ENCODE measurements at regions not wholly inside any gene's neighbourhood (a gene's known extent, or its start where the extent isn't known, plus 50 kb on each side); places are given as distances from the start of the nearest gene placed in this dataset.

- Histone ChIP-seq H3K9me3 (ENCODE audit: control insufficient read depth, insufficient read depth, low read length) (peaks cover 4% of the 10 kb centered on the region), H3K27me3 (ENCODE audit: control insufficient read depth, insufficient read depth, low read length) (no peaks in the 10 kb centered on the region), H3K4me1 (ENCODE audit: control insufficient read depth, insufficient read depth, low read length) (no peaks in the 10 kb centered on the region), H3K36me3 (ENCODE audit: control insufficient read depth, insufficient read depth, low read length) (no peaks in the 10 kb centered on the region), H3K27ac (ENCODE audit: low read depth, low read length) (no peak overlapping the region), H3K4me3 (ENCODE audit: low read depth, low read length) (no peak overlapping the region)
- no peak for DNase-seq (ENCODE audit: low read depth in 4 of 6, low spot score in 6 of 6)
- no CpG with 5 or more reads among the region's 3 CpGs for WGBS (ENCODE audit: insufficient coverage)
These were observed 107.3 kb upstream of the ANKRD55 start for GRCh38 chr5:56340196-56340980.

DNA sequence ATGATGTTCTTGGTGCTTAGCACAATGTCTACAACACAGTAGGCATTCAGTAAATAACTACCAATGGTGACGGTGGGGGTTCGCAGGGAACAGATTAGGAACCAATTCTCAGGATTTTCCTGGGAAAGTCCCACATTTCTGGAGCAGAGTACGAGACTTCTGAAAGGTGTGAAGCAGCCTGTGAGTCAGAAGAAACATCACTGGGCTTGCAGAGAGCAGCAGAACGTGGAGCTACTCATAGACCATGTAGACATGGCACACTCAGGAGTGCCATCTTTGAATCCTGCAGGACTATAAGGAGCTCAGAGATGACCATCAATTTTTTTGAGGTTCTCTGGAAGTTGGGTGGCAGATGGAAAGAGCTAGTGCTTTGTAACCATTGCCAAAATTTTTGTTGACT is 106.6 kb upstream of the ANKRD55 start:
- Histone ChIP-seq H3K4me3 (ENCODE audit: low read depth, low read length) (no peak overlapping the region), H3K36me3 (ENCODE audit: control insufficient read depth, insufficient read depth, low read length) (no peaks in the 10 kb centered on the region), H3K4me1 (ENCODE audit: control insufficient read depth, insufficient read depth, low read length) (no peaks in the 10 kb centered on the region), H3K27me3 (ENCODE audit: control insufficient read depth, insufficient read depth, low read length) (no peaks in the 10 kb centered on the region), H3K9me3 (ENCODE audit: control insufficient read depth, insufficient read depth, low read length) (peaks cover 8% of the 10 kb centered on the region), H3K27ac (ENCODE audit: low read depth, low read length) (no peak overlapping the region)
- DNase-seq (ENCODE audit: low read depth in 4 of 6, low spot score in 6 of 6) = no peak
- WGBS (ENCODE audit: insufficient coverage) = 89% methylated on average over 4 of the region's 4 CpGs

DNA sequence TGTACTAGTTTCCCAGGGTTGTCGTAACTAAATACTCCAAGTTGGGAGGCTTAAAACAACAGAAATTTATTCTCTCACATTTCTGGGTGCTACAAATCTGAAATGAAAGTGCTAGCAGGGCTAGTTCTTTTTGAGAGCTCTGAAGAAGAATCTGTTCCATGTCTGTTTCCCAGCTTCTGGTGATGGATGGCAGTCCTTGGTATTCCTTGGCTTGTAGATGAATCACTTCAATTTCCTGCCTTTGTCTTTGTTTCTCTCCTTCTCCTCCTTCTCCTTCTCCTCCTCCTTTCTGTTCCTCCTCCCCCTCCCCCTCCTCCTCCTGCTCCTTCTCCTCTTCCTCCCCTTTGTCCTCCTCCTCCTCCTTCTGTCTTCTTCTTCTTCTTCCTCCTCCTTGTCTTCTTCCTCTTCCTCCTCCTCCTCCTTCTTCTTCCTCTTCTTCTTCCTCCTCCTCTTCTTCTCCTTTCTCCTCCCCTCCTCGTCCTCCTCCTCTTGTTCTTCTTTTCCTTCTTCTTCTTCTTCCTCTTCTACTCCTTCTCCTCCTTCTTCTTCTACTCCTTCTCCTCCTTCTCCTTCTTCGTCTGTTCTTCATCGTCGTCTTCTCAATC is 104.7 kb upstream of the ANKRD55 start:
- no peak for DNase-seq (ENCODE audit: low read depth in 4 of 6, low spot score in 6 of 6)
- 91% methylated on average over 4 of the region's 5 CpGs for WGBS (ENCODE audit: insufficient coverage)

DNA sequence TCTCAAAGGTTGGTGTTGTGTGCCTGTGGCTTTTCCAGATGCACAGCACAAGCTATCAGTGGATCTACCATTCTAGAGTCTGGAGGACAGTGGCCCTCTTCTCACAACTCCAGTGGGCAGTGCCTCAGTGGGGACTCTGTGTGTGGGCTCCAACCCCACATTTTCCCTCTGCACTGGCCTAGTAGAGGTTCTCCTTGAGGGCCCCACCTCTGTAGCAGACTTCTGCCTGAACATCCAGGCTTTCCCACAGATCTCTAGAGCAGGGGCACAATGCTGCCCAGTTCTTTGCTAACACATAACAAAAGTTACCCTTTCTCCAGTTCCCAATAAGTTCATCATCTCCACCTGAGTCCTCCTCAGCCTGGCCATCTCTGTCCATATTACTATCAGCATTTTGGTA is 102.1 kb upstream of the ANKRD55 start:
- Histone ChIP-seq H3K4me1 (ENCODE audit: control insufficient read depth, insufficient read depth, low read length) (no peaks in the 10 kb centered on the region), H3K4me3 (ENCODE audit: low read depth, low read length) (no peak overlapping the region), H3K36me3 (ENCODE audit: control insufficient read depth, insufficient read depth, low read length) (no peaks in the 10 kb centered on the region), H3K27ac (ENCODE audit: low read depth, low read length) (no peak overlapping the region), H3K9me3 (ENCODE audit: control insufficient read depth, insufficient read depth, low read length) (peaks cover 12% of the 10 kb centered on the region), H3K27me3 (ENCODE audit: control insufficient read depth, insufficient read depth, low read length) (no peaks in the 10 kb centered on the region)
- no peak for DNase-seq (ENCODE audit: low read depth in 4 of 6, low spot score in 6 of 6)

More for the DNA sequence above, 104.7 kb upstream of the ANKRD55 start:
- Histone ChIP-seq H3K4me3 (ENCODE audit: low read depth, low read length) (no peak overlapping the region), H3K4me1 (ENCODE audit: control insufficient read depth, insufficient read depth, low read length) (no peaks in the 10 kb centered on the region), H3K36me3 (ENCODE audit: control insufficient read depth, insufficient read depth, low read length) (no peaks in the 10 kb centered on the region), H3K27ac (ENCODE audit: low read depth, low read length) (no peak overlapping the region), H3K27me3 (ENCODE audit: control insufficient read depth, insufficient read depth, low read length) (no peaks in the 10 kb centered on the region), H3K9me3 (ENCODE audit: control insufficient read depth, insufficient read depth, low read length) (peaks cover 12% of the 10 kb centered on the region)

GRCh38 chr5:56330806-56331205 is 97.7 kb upstream of the ANKRD55 start:
- H3K27ac ChIP-seq (ENCODE audit: low read depth, low read length) = no peak overlapping the region
- H3K27me3 ChIP-seq (ENCODE audit: control insufficient read depth, insufficient read depth, low read length) = no peaks in the 10 kb centered on the region
- DNase-seq (ENCODE audit: low read depth in 4 of 6, low spot score in 6 of 6) = peak in 2 of 6 donors; percentile 7 to 85
- H3K4me1 ChIP-seq (ENCODE audit: control insufficient read depth, insufficient read depth, low read length) = no peaks in the 10 kb centered on the region
- H3K4me3 ChIP-seq (ENCODE audit: low read depth, low read length) = no peak overlapping the region
- peaks cover 8% of the 10 kb centered on the region for H3K9me3 ChIP-seq (ENCODE audit: control insufficient read depth, insufficient read depth, low read length)
- no peaks in the 10 kb centered on the region for H3K36me3 ChIP-seq (ENCODE audit: control insufficient read depth, insufficient read depth, low read length)
- WGBS (ENCODE audit: insufficient coverage) = no CpG with 5 or more reads among the region's 1 CpG

- no peaks in the 10 kb centered on the region for H3K27me3 ChIP-seq (ENCODE audit: control insufficient read depth, insufficient read depth, low read length)
- no peaks in the 10 kb centered on the region for H3K36me3 ChIP-seq (ENCODE audit: control insufficient read depth, insufficient read depth, low read length)
- H3K4me1 ChIP-seq (ENCODE audit: control insufficient read depth, insufficient read depth, low read length) = no peaks in the 10 kb centered on the region
- WGBS (ENCODE audit: insufficient coverage) = 40% methylated on average over 1 of the region's 2 CpGs
- DNase-seq (ENCODE audit: low read depth in 4 of 6, low spot score in 6 of 6) = peak in 2 of 6 donors; percentile 73 to 82
- no peak overlapping the region for H3K4me3 ChIP-seq (ENCODE audit: low read depth, low read length)
- H3K9me3 ChIP-seq (ENCODE audit: control insufficient read depth, insufficient read depth, low read length) = peaks cover 7% of the 10 kb centered on the region
- H3K27ac ChIP-seq (ENCODE audit: low read depth, low read length) = no peak overlapping the region
These were observed 97.0 kb upstream of the ANKRD55 start for GRCh38 chr5:56330167-56330566.

- Histone ChIP-seq H3K36me3 (ENCODE audit: control insufficient read depth, insufficient read depth, low read length) (no peaks in the 10 kb centered on the region), H3K9me3 (ENCODE audit: control insufficient read depth, insufficient read depth, low read length) (peaks cover 5% of the 10 kb centered on the region), H3K4me3 (ENCODE audit: low read depth, low read length) (no peak overlapping the region), H3K27ac (ENCODE audit: low read depth, low read length) (no peak overlapping the region), H3K27me3 (ENCODE audit: control insufficient read depth, insufficient read depth, low read length) (no peaks in the 10 kb centered on the region), H3K4me1 (ENCODE audit: control insufficient read depth, insufficient read depth, low read length) (no peaks in the 10 kb centered on the region)
- 100% methylated on average over 1 of the region's 3 CpGs for WGBS (ENCODE audit: insufficient coverage)
- no peak for DNase-seq (ENCODE audit: low read depth in 4 of 6, low spot score in 6 of 6)
These were observed 96.5 kb upstream of the ANKRD55 start for GRCh38 chr5:56329652-56330051.

DNA sequence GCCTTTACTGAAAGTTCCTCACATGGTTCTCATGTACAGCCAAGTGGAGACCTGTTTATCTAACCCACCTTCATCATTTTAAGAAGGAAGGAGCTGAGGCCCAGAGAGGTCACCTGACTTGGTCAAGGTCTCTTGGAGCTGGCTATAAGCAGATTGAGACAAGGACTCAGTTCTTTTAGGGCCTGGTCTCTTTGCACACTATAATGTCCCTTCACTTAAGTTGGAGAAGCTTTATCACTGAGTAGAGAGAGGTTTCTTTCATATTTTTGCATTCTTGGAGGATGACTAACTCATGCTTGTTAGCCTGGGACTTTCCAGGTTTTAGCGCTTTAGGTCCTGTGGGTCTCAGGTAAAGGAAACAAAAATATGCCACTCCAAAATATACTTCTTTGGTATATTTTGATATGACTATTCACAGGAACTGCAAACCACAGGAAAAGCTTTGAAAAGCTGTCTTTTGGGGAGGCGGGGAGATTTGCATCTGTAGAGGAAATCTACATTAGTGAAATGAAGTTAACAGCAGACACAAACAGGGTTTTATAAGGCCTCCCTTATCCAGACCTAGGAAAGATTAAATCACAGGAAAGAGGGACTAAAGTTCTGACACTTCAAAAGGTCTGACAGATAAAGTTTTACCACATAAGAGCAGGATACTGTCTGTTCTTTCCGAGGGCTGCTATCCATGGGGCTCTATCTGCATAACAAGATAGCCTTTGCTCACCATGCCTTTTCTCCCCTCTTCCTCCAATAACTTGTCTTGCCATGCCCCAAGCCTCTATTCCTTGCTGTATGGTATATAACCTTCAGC is 95.8 kb upstream of the ANKRD55 start:
- Histone ChIP-seq H3K9me3 (ENCODE audit: control insufficient read depth, insufficient read depth, low read length) (peaks cover 5% of the 10 kb centered on the region), H3K36me3 (ENCODE audit: control insufficient read depth, insufficient read depth, low read length) (no peaks in the 10 kb centered on the region), H3K27ac (ENCODE audit: low read depth, low read length) (no peak overlapping the region), H3K4me1 (ENCODE audit: control insufficient read depth, insufficient read depth, low read length) (no peaks in the 10 kb centered on the region), H3K4me3 (ENCODE audit: low read depth, low read length) (no peak overlapping the region), H3K27me3 (ENCODE audit: control insufficient read depth, insufficient read depth, low read length) (no peaks in the 10 kb centered on the region)
- DNase-seq (ENCODE audit: low read depth in 4 of 6, low spot score in 6 of 6) = no peak
- 86% methylated on average over 2 of the region's 3 CpGs for WGBS (ENCODE audit: insufficient coverage)

- DNase-seq (ENCODE audit: low read depth in 4 of 6, low spot score in 6 of 6) = no peak
- no peaks in the 10 kb centered on the region for H3K27me3 ChIP-seq (ENCODE audit: control insufficient read depth, insufficient read depth, low read length)
- no peak overlapping the region for H3K4me3 ChIP-seq (ENCODE audit: low read depth, low read length)
- H3K9me3 ChIP-seq (ENCODE audit: control insufficient read depth, insufficient read depth, low read length) = no peaks in the 10 kb centered on the region
- no peaks in the 10 kb centered on the region for H3K36me3 ChIP-seq (ENCODE audit: control insufficient read depth, insufficient read depth, low read length)
- no peaks in the 10 kb centered on the region for H3K4me1 ChIP-seq (ENCODE audit: control insufficient read depth, insufficient read depth, low read length)
- no CpG with 5 or more reads among the region's 6 CpGs for WGBS (ENCODE audit: insufficient coverage)
- no peak overlapping the region for H3K27ac ChIP-seq (ENCODE audit: low read depth, low read length)
These were observed 94.7 kb upstream of the ANKRD55 start for GRCh38 chr5:56327809-56328208.

Measured in spinal cord (tissue), 9 donors.